NOMO-1 treated with dmso at 0.1 percent for 144 hours (cell line): ENCODE measurements at regions not wholly inside any gene's neighbourhood (a gene's known extent, or its start where the extent isn't known, plus 50 kb on each side); places are given as distances from the start of the nearest gene placed in this dataset.
A peak's percentile ranks its signal among the peaks of the same experiment; 100 is the strongest.
"Not testable (repeated sequence)": the region's sequence is repeated elsewhere in the genome, so short reads cannot be mapped to it uniquely, and the experiment has no call there.

ENCODE experiments used
- DNase-seq: peaks from one replicate; lab custom pipeline; 2025; ENCODE audit not compliant: unreplicated experiment; lab: John Stamatoyannopoulos, UW

- DNase-seq: no peak
Observed at GRCh38 chr11:93032580-93032979, 63.1 kb downstream of the MTNR1B start.

GRCh38 chr11:93033093-93033492 lies 63.6 kb downstream of the MTNR1B start:
- no peak for DNase-seq

- no peak for DNase-seq
Observed at GRCh38 chr11:93034031-93034722, 64.7 kb downstream of the MTNR1B start.

GRCh38 chr11:93034723-93035039 lies 65.2 kb downstream of the MTNR1B start:
- DNase-seq: no peak

- no peak for DNase-seq
Observed at GRCh38 chr11:93038521-93038920, 69.1 kb downstream of the MTNR1B start.

GRCh38 chr11:93039531-93040240 lies 70.2 kb downstream of the MTNR1B start:
- DNase-seq: no peak

- DNase-seq: no peak
Observed at GRCh38 chr11:93041682-93042081, 72.2 kb downstream of the MTNR1B start.

GRCh38 chr11:93043186-93043585 lies 73.7 kb downstream of the MTNR1B start:
- not testable (repeated sequence) for DNase-seq

- DNase-seq: no peak
Observed at GRCh38 chr11:93049740-93050139, 80.3 kb downstream of the MTNR1B start.

- no peak for DNase-seq
Observed at GRCh38 chr11:93051186-93051585, 81.7 kb downstream of the MTNR1B start.

GRCh38 chr11:93053864-93054263 lies 84.4 kb downstream of the MTNR1B start:
- no peak for DNase-seq

GRCh38 chr11:93054279-93054678 lies 84.8 kb downstream of the MTNR1B start:
- DNase-seq: no peak

GRCh38 chr11:93054881-93055280 lies 85.4 kb downstream of the MTNR1B start:
- peak; percentile 34 for DNase-seq

- no peak for DNase-seq
Observed at GRCh38 chr11:93059117-93059957, 89.9 kb downstream of the MTNR1B start.

- DNase-seq: no peak
Observed at GRCh38 chr11:93063086-93063485, 93.6 kb downstream of the MTNR1B start.

GRCh38 chr11:93065074-93065674 lies 95.7 kb downstream of the MTNR1B start:
- DNase-seq: not testable (repeated sequence)

GRCh38 chr11:93067881-93068390 lies 98.5 kb downstream of the MTNR1B start:
- DNase-seq: no peak

GRCh38 chr11:93072229-93072914 lies 102.9 kb downstream of the MTNR1B start:
- DNase-seq: no peak

- no peak for DNase-seq
Observed at GRCh38 chr11:93073026-93073425, 103.6 kb downstream of the MTNR1B start.

GRCh38 chr11:93073508-93074280 lies 104.2 kb downstream of the MTNR1B start:
- no peak for DNase-seq
